ENCODE measurements at regions not wholly inside any gene's neighbourhood (a gene's known extent, or its start where the extent isn't known, plus 50 kb on each side); places are given as distances from the start of the nearest gene placed in this dataset.

DNA sequence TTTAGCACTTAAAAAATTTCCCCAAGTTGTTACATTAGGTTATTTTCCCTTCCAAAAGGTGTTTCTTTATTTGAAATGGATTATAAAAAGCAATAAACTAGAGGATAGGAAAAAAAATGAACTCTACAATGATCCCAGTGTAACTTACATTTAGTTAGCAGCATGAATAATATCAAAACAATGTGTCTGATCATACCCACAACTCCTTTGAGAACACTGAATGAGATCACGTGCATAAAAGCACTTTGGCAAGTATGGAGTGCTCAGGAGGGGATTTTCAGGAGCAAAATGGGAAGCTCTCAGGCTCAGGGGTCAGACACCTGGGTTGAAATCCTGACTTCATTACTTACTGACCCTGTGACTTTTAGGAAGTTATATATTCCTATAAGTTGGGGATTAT lies 369.7 kb upstream of the PROX1 start:
- TF ChIP-seq, protein P1, sequence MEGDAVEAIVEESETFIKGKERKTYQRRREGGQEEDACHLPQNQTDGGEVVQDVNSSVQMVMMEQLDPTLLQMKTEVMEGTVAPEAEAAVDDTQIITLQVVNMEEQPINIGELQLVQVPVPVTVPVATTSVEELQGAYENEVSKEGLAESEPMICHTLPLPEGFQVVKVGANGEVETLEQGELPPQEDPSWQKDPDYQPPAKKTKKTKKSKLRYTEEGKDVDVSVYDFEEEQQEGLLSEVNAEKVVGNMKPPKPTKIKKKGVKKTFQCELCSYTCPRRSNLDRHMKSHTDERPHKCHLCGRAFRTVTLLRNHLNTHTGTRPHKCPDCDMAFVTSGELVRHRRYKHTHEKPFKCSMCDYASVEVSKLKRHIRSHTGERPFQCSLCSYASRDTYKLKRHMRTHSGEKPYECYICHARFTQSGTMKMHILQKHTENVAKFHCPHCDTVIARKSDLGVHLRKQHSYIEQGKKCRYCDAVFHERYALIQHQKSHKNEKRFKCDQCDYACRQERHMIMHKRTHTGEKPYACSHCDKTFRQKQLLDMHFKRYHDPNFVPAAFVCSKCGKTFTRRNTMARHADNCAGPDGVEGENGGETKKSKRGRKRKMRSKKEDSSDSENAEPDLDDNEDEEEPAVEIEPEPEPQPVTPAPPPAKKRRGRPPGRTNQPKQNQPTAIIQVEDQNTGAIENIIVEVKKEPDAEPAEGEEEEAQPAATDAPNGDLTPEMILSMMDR (conservative IDR thresholded peaks at IDR 0.05; ENCODE audit: low read depth, low read length), result no peak
- TF ChIP-seq EZH2 (IDR thresholded peaks at IDR 0.05; ENCODE audit: low read length, unreplicated experiment) (no peak), EZH2phosphoT487 (IDR thresholded peaks at IDR 0.05; ENCODE audit: borderline replicate concordance, low read length) (no peak)

All from PC-3 (cell line).